SH-SY5Y (cell line): ENCODE measurements at regions not wholly inside any gene's neighbourhood (a gene's known extent, or its start where the extent isn't known, plus 50 kb on each side); places are given as distances from the start of the nearest gene placed in this dataset.

Experiments used
- GATA2 ChIP-seq: IDR thresholded peaks from 2 replicates; pipeline ENCODE4 v1.6.1; 2011; ENCODE audit warnings: mild to moderate bottlenecking, low read depth, low read length
- GATA3 ChIP-seq: IDR thresholded peaks from 2 replicates; pipeline ENCODE4 v1.6.1; 2011; ENCODE audit warnings: low read depth, mild to moderate bottlenecking, low read length, moderate library complexity

DNA sequence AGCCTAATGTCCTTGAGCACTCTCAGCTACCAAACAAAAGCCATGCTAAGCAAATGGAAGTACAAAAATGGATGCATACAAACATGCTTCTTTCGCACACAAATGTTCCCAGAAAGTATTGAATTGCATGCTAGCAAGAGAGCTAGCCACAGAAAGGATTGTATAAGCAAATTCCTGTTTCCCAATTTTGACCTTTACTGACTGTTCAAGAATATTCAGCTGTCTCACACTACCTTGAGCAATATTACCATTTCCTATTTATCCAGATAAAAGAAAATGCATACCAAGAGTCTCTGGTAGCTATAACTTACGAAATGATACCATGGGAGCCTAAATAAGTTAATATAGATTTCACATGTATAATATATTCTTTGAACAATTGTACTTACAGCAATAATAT is 264.6 kb downstream of the TMEM167A start:
- TF ChIP-seq GATA2 (no peak), GATA3 (no peak)
